ENCODE measurements at regions not wholly inside any gene's neighbourhood (a gene's known extent, or its start where the extent isn't known, plus 50 kb on each side); places are given as distances from the start of the nearest gene placed in this dataset.

DNA sequence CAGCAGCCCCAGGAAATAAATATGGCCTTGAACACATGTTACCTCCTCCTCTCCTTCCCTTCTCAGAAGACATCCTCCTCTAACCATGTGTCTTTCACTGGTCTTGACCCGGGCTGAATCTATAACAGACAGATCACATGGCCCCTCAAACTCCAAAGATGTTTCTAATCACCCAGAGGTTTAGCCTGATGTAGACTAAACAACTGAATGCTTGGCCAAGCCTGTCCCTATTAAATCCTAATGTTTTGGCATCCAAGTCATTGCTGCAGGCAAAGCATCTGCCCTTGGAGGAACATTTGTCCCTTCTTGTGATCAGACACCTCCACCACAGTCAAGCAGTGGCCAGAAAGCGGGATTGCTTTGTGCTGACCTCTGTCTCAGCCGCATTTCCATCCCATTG is 65.5 kb downstream of the ANKRD60 start:
- 45% methylated on average over 3 of the region's 3 CpGs for WGBS (ENCODE audit: missing lambda C conversion rate)
- no peak for FAIRE-seq

GRCh38 chr20:58161192-58161591 is 67.3 kb downstream of the ANKRD60 start:
- no peak for FAIRE-seq
- ChIA-PET POLR2A (no interaction called here), CTCF (interaction anchor here (0.6 to 2.2 kb wide), 3 partner anchors 19 to 74 kb away, joined by 3 to 8 read pairs (median 3); no protein-coding TSS in a partner anchor)
- no peak for ATAC-seq
- H3K9me3 ChIP-seq = no peaks in the 10 kb centered on the region
- H3K4me2 ChIP-seq = no peak overlapping the region
- no peaks in the 10 kb centered on the region for H3K4me1 ChIP-seq
- 70% methylated on average over 2 of the region's 2 CpGs for WGBS (ENCODE audit: missing lambda C conversion rate)
- TF ChIP-seq, protein P1, sequence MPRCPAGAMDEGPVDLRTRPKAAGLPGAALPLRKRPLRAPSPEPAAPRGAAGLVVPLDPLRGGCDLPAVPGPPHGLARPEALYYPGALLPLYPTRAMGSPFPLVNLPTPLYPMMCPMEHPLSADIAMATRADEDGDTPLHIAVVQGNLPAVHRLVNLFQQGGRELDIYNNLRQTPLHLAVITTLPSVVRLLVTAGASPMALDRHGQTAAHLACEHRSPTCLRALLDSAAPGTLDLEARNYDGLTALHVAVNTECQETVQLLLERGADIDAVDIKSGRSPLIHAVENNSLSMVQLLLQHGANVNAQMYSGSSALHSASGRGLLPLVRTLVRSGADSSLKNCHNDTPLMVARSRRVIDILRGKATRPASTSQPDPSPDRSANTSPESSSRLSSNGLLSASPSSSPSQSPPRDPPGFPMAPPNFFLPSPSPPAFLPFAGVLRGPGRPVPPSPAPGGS (IDR thresholded peaks at IDR 0.05) = no peak
- TF ChIP-seq ZFP36 (IDR thresholded peaks at IDR 0.05; ENCODE audit: borderline replicate concordance, partially characterized antibody) (no peak), TFCP2L1 (CRISPR knock-in tag; IDR thresholded peaks at IDR 0.05) (no peak), FOSL2 (IDR thresholded peaks at IDR 0.05) (no peak), FOSL2 (CRISPR knock-in tag; IDR thresholded peaks at IDR 0.05) (no peak), RAD21 (conservative IDR thresholded peaks at IDR 0.05 in 1 of 2, IDR thresholded peaks at IDR 0.05 in 1 of 2) (no peak), MAZ (IDR thresholded peaks at IDR 0.05; ENCODE audit: borderline replicate concordance, low read depth, low read length) (no peak)
- TF ChIP-seq, protein P2, sequence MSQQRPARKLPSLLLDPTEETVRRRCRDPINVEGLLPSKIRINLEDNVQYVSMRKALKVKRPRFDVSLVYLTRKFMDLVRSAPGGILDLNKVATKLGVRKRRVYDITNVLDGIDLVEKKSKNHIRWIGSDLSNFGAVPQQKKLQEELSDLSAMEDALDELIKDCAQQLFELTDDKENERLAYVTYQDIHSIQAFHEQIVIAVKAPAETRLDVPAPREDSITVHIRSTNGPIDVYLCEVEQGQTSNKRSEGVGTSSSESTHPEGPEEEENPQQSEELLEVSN (IDR thresholded peaks at IDR 0.05; ENCODE audit: borderline replicate concordance, low read depth) = no peak
- no peak for DNase-seq (ENCODE audit: low read depth in 1 of 2, low spot score in 1 of 2)
- H3K27ac ChIP-seq = no peak overlapping the region
- no peak overlapping the region for H3K4me3 ChIP-seq

More for the DNA sequence above, 65.5 kb downstream of the ANKRD60 start:
- no peaks in the 10 kb centered on the region for H3K9me3 ChIP-seq
- TF ChIP-seq JUN (IDR thresholded peaks at IDR 0.05) = no peak
- no peak overlapping the region for H3K4me2 ChIP-seq
- ChIA-PET POLR2A (no interaction called here), CTCF (no interaction called here)
- H3K4me1 ChIP-seq = no peaks in the 10 kb centered on the region
- ATAC-seq (no peak), DNase-seq (ENCODE audit: low read depth in 1 of 2, low spot score in 1 of 2) (no peak)
- H3K27ac ChIP-seq = no peak overlapping the region
- H3K4me3 ChIP-seq = no peak overlapping the region

- Histone ChIP-seq H3K4me1 (no peaks in the 10 kb centered on the region), H3K4me3 (no peak overlapping the region), H3K4me2 (no peak overlapping the region), H3K9me3 (no peaks in the 10 kb centered on the region), H3K27ac (peak overlapping the region in 1 of 2 experiments; percentile 52; a peak in 1 of 6 replicates)
- ATAC-seq (no peak), FAIRE-seq (no peak), DNase-seq (ENCODE audit: low read depth in 1 of 2, low spot score in 1 of 2) (no peak)
- ChIA-PET CTCF (interaction anchor here (0.6 to 2.2 kb wide), 3 partner anchors 20 to 73 kb away, joined by 3 to 8 read pairs (median 3); no protein-coding TSS in a partner anchor), POLR2A (no interaction called here)
- no peak for TF ChIP-seq NPAS2 (CRISPR knock-in tag; IDR thresholded peaks at IDR 0.05; ENCODE audit: borderline replicate concordance)
- TF ChIP-seq, protein P3, sequence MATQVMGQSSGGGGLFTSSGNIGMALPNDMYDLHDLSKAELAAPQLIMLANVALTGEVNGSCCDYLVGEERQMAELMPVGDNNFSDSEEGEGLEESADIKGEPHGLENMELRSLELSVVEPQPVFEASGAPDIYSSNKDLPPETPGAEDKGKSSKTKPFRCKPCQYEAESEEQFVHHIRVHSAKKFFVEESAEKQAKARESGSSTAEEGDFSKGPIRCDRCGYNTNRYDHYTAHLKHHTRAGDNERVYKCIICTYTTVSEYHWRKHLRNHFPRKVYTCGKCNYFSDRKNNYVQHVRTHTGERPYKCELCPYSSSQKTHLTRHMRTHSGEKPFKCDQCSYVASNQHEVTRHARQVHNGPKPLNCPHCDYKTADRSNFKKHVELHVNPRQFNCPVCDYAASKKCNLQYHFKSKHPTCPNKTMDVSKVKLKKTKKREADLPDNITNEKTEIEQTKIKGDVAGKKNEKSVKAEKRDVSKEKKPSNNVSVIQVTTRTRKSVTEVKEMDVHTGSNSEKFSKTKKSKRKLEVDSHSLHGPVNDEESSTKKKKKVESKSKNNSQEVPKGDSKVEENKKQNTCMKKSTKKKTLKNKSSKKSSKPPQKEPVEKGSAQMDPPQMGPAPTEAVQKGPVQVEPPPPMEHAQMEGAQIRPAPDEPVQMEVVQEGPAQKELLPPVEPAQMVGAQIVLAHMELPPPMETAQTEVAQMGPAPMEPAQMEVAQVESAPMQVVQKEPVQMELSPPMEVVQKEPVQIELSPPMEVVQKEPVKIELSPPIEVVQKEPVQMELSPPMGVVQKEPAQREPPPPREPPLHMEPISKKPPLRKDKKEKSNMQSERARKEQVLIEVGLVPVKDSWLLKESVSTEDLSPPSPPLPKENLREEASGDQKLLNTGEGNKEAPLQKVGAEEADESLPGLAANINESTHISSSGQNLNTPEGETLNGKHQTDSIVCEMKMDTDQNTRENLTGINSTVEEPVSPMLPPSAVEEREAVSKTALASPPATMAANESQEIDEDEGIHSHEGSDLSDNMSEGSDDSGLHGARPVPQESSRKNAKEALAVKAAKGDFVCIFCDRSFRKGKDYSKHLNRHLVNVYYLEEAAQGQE (IDR thresholded peaks at IDR 0.05) = no peak
- TF ChIP-seq, protein P4, sequence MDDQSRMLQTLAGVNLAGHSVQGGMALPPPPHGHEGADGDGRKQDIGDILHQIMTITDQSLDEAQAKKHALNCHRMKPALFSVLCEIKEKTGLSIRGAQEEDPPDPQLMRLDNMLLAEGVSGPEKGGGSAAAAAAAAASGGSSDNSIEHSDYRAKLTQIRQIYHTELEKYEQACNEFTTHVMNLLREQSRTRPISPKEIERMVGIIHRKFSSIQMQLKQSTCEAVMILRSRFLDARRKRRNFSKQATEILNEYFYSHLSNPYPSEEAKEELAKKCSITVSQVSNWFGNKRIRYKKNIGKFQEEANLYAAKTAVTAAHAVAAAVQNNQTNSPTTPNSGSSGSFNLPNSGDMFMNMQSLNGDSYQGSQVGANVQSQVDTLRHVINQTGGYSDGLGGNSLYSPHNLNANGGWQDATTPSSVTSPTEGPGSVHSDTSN (IDR thresholded peaks at IDR 0.05) = no peak
- TF ChIP-seq JUNB (IDR thresholded peaks at IDR 0.05) = no peak
- no peak for TF ChIP-seq HMGXB4 (CRISPR knock-in tag; IDR thresholded peaks at IDR 0.05; ENCODE audit: borderline replicate concordance)
- no peak for TF ChIP-seq HES2 (IDR thresholded peaks at IDR 0.05)
- TF ChIP-seq RCOR1 (IDR thresholded peaks at IDR 0.05; ENCODE audit: low read depth, low read length) = no peak
- no peak for TF ChIP-seq ATOH8 (CRISPR knock-in tag; IDR thresholded peaks at IDR 0.05; ENCODE audit: low read depth)
- no peak for TF ChIP-seq CEBPB (IDR thresholded peaks at IDR 0.05)
- TF ChIP-seq RNF2 (IDR thresholded peaks at IDR 0.05; ENCODE audit: borderline replicate concordance, low read depth) = no peak
- TF ChIP-seq FOSL2 (IDR thresholded peaks at IDR 0.05) = no peak
- no peak for TF ChIP-seq FOSL2 (CRISPR knock-in tag; IDR thresholded peaks at IDR 0.05)
- 62% methylated on average over 17 of the region's 17 CpGs for WGBS (ENCODE audit: missing lambda C conversion rate)
These were observed 67.9 kb downstream of the ANKRD60 start for GRCh38 chr20:58160451-58161061.

Data from A549 (cell line).